K562 (cell line): ENCODE measurements at regions not wholly inside any gene's neighbourhood (a gene's known extent, or its start where the extent isn't known, plus 50 kb on each side); places are given as distances from the start of the nearest gene placed in this dataset.

Experiments used
- ATAC-seq: fragments of 200-7000 bp; cut with Tn5 transposase; 3 replicates; pipeline ENCODE4 v1.9.1; 2020; ENCODE audit warnings: moderate library complexity
- BruUV-seq: library from RNA; stranded (reverse); fragments of 400-500 nt; replicated peaks from 2 replicates; lab custom pipeline; 2021; lab: Mats Ljungman, UMichigan
- CTCF ChIA-PET: fragments of 300-600 bp; formaldehyde crosslinking; extraction: SDS; loops from one replicate; lab custom pipeline; 2021; ENCODE audit warnings: low intra/inter-chr PET ratio; lab: Yijun Ruan, JAX
- POLR2A ChIA-PET: fragments of 300-600, 350-650 bp; sonication (Branson Sonifier 250); formaldehyde crosslinking; extraction: SDS; loops from one replicate; lab custom pipeline; 2021; ENCODE audit warnings: antibody characterized with exemption, inconsistent platforms; lab: Yijun Ruan, JAX
- DNase-seq, 4 experiments: peaks; one replicate each; pipeline versions ENCODE4 v3.0.0 to v3.0.0-alpha.2; 2011 to 2018; ENCODE audit warnings: low spot score in 3 of 4, mixed read lengths in 3 of 4; ENCODE audit errors: extremely low read depth in 1 of 4
- FAIRE-seq: peaks from 2 replicates; lab custom pipeline; 2011; peaks lifted over from hg19 to GRCh38; lab: Jason Lieb, UNC
- H2AFZ ChIP-seq: 2 replicates; pipeline ENCODE4 v1.6.0; 2011; ENCODE audit warnings: low read depth, low read length, control low read depth, inconsistent platforms
- H3K27ac ChIP-seq: fragments of 200-600 bp; 3 replicates; pipeline ENCODE4 v1.8.0; 2011; ENCODE audit warnings: low read depth, mild to moderate bottlenecking, control low read depth, inconsistent platforms, low read length, moderate library complexity, mixed read lengths; ENCODE audit errors: extremely low read depth
- H3K27me3 ChIP-seq, 2 experiments: fragments of 300-600 bp in 1 of 2; 2 replicates in 1 of 2; 3 replicates in 1 of 2; pipeline versions ENCODE4 v1.6.0 to v1.8.0; 2011; ENCODE audit warnings: inconsistent platforms in 2 of 2, low read length in 2 of 2, mild to moderate bottlenecking in 1 of 2, mixed read lengths in 1 of 2, moderate library complexity in 1 of 2; ENCODE audit not compliant: control insufficient read depth in 2 of 2, insufficient read depth in 2 of 2
- H3K36me3 ChIP-seq: fragments of 300-600 bp; 3 replicates; pipeline ENCODE4 v1.8.0; 2011; ENCODE audit warnings: mild to moderate bottlenecking, low read length, inconsistent platforms; ENCODE audit not compliant: control insufficient read depth, insufficient read depth
- H3K4me1 ChIP-seq, 2 experiments: fragments of 200-600 bp in 1 of 2; replicated peaks in 1 of 2; 2 replicates in 1 of 2; 3 replicates in 1 of 2; pipeline versions ENCODE4 v1.5.1 to v1.8.0; 2011; ENCODE audit warnings: inconsistent platforms in 2 of 2, low read length in 2 of 2, mild to moderate bottlenecking in 1 of 2, mixed read lengths in 1 of 2, moderate library complexity in 1 of 2; ENCODE audit not compliant: control insufficient read depth in 2 of 2, insufficient read depth in 2 of 2
- H3K4me2 ChIP-seq: 2 replicates; pipeline ENCODE4 v1.6.1; 2011; ENCODE audit warnings: low read length, control low read depth, inconsistent platforms, mixed read lengths; ENCODE audit not compliant: insufficient read depth
- H3K4me3 ChIP-seq: fragments of 200-600 bp; sonication (generic), shearing (Covaris generic); 2 replicates; pipeline ENCODE4 v1.5.1; 2016; ENCODE audit warnings: control low read depth, inconsistent platforms
- H3K79me2 ChIP-seq: fragments of 200-600 bp; 3 replicates; pipeline ENCODE4 v1.8.0; 2011; ENCODE audit warnings: low read length, inconsistent platforms; ENCODE audit not compliant: control insufficient read depth, insufficient read depth
- H3K9ac ChIP-seq, 2 experiments: 2 replicates each; pipeline versions ENCODE4 v1.6.0 to v1.6.1; 2011; ENCODE audit warnings: low read depth in 2 of 2, low read length in 2 of 2, control low read depth in 1 of 2, inconsistent platforms in 1 of 2, mild to moderate bottlenecking in 1 of 2, mixed read lengths in 1 of 2; ENCODE audit not compliant: insufficient read depth in 1 of 2
- H3K9me1 ChIP-seq: one replicate; pipeline ENCODE4 v1.6.0; 2011; ENCODE audit warnings: inconsistent platforms, mild to moderate bottlenecking, low read length, moderate library complexity; ENCODE audit not compliant: control insufficient read depth, insufficient read depth
- H3K9me3 ChIP-seq: replicated peaks from 2 replicates; pipeline ENCODE4 v1.5.1; 2011; ENCODE audit warnings: low read depth, low read length, inconsistent platforms; ENCODE audit not compliant: control insufficient read depth, insufficient read depth
- H4K20me1 ChIP-seq: replicated peaks from 2 replicates; pipeline ENCODE4 v1.6.1; 2011; ENCODE audit warnings: low read length, inconsistent platforms, mixed read lengths; ENCODE audit not compliant: control insufficient read depth, insufficient read depth
- CCAR2 ChIP-seq: fragments of 200-400 bp; formaldehyde crosslinking; IDR thresholded peaks from 2 replicates; pipeline ENCODE4 v1.6.1; 2017; ENCODE audit warnings: mild to moderate bottlenecking, low read depth, low read length
- HOXB6 ChIP-seq: fragments of 250-450 bp; sonication (Bioruptor Pico); IDR thresholded peaks from 2 replicates; pipeline ENCODE4 v1.5.1; 2022; ENCODE audit warnings: mild to moderate bottlenecking, borderline replicate concordance
- JUN ChIP-seq, 2 experiments: sonication (generic) in 1 of 2; formaldehyde crosslinking in 1 of 2; IDR thresholded peaks; 2 replicates each; pipeline versions ENCODE4 v1.6.1 to v1.8.0; 2012 to 2022; ENCODE audit warnings: borderline replicate concordance in 2 of 2, mild to moderate bottlenecking in 2 of 2, improper control_type of control experiment in 1 of 2, low read depth in 1 of 2, low read length in 1 of 2, missing genetic modification reagents in 1 of 2
- KLF10 ChIP-seq: fragments of 250-450 bp; sonication (Bioruptor Pico); IDR thresholded peaks from 2 replicates; pipeline ENCODE4 v1.6.1; 2021; ENCODE audit warnings: matching md5 sums
- SMARCA4 ChIP-seq: fragments of 450-650 bp; IDR thresholded peaks from 2 replicates; pipeline ENCODE4 v1.6.1; 2016
- TAF7 ChIP-seq: fragments of 450-650 bp; IDR thresholded peaks from 2 replicates; pipeline ENCODE4 v1.6.1; 2016; ENCODE audit warnings: missing genetic modification characterization, missing compliant biosample characterization
- TCF7 ChIP-seq: sonication (generic); IDR thresholded peaks from 2 replicates; pipeline ENCODE4 v1.6.1; 2016; ENCODE audit warnings: antibody characterized with exemption, borderline replicate concordance
- ZFP1 ChIP-seq: fragments of 450-650 bp; formaldehyde crosslinking; IDR thresholded peaks from 2 replicates; pipeline ENCODE4 v1.4.0; 2020; ENCODE audit warnings: mild to moderate bottlenecking, mixed read lengths
- WGBS: fragments of 100-300 bp; shearing (Covaris generic); methylation state at CpG from one replicate; pipeline ENCODE4 v1.1.6; 2016; ENCODE audit warnings: low coverage, mixed read lengths; ENCODE audit not compliant: insufficient coverage; ENCODE audit errors: missing lambda C conversion rate; 5-methylcytosine and 5-hydroxymethylcytosine counted together
- in situ Hi-C: fragments of 300-500 bp; cut with MboI; formaldehyde crosslinking; loops from 4 replicates; pipeline ENCODE4 v1.15.0; 2018; ENCODE audit warnings: inconsistent platforms, mixed read lengths
- intact Hi-C: fragments of 100-400 bp; cut with micrococcal nuclease; formaldehyde crosslinking; loops from 2 replicates; pipeline ENCODE4 v1.14.2; 2022
- TF ChIP-seq, protein P1 (sequence below): sonication (generic); formaldehyde crosslinking; IDR thresholded peaks from 2 replicates; pipeline ENCODE4 v1.8.0; 2023; ENCODE audit warnings: missing genetic modification reagents, mild to moderate bottlenecking, borderline replicate concordance

DNA sequence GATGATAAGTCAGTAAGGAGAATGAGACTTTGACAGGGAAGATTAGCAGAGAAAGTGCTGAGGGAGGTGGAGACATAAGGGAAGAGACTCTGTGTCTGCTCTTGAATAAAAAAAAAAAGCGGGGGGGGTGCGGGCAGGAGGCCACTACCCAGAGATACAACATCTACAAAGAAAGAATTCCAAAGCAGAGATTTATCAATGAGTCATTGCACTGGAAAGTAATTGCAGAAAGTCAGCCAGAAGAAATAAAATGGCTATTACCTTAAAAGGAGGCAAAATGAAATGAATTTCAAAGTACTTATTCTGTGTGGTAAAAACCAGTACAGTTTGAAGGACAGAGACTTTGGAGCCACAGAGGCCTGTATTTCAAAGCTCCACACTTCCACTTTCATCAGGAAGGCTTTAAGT lies 267.1 kb upstream of the PRKD1 start:
- 0% methylated on average over 2 of the region's 2 CpGs for WGBS
- Histone ChIP-seq H4K20me1 (no peaks in the 10 kb centered on the region), H3K4me3 (no peak overlapping the region), H3K27ac (no peak overlapping the region), H3K9ac (no peak overlapping the region), H3K9me1 (no peaks in the 10 kb centered on the region), H3K27me3 (no peaks in the 10 kb centered on the region), H3K36me3 (no peaks in the 10 kb centered on the region), H2AFZ (no peak overlapping the region), H3K4me2 (no peak overlapping the region), H3K9me3 (no peaks in the 10 kb centered on the region), H3K4me1 (no peaks in the 10 kb centered on the region), H3K79me2 (no peaks in the 10 kb centered on the region)
- ChIA-PET CTCF (no interaction called here), POLR2A (no interaction called here)
- intact Hi-C loops: no loop called here
- no peak for ATAC-seq
- no peak for FAIRE-seq
- TF ChIP-seq ZFP1 (no peak), TCF7 (no peak)
- in situ Hi-C loops: no loop called here
- BruUV-seq: no TSS peak
- DNase-seq: no peak

DNA sequence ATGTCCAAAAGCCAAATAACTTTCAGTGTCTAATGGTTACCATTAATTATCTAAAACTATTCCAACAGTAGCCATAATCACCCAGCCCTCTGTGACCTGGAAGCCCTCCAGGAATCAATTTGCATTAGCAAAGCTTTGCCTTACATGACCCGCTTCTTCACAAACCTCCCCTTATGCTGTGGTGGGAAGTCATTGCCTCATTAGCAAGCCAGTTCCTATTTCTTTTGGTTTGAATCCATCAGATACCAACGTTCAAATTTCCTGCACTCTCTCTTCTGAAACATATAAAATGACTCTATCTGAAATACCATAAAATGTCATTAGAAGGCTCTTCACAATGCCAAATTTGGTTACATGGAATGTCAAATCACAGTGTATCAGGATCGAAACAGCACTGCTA lies 268.3 kb upstream of the PRKD1 start:
- Histone ChIP-seq H3K9ac (no peak overlapping the region), H3K9me1 (no peaks in the 10 kb centered on the region), H3K36me3 (no peaks in the 10 kb centered on the region), H3K9me3 (no peaks in the 10 kb centered on the region), H3K4me2 (no peak overlapping the region), H4K20me1 (no peaks in the 10 kb centered on the region), H3K27me3 (no peaks in the 10 kb centered on the region), H3K27ac (no peak overlapping the region), H3K4me1 (no peaks in the 10 kb centered on the region), H3K79me2 (no peaks in the 10 kb centered on the region), H3K4me3 (no peak overlapping the region), H2AFZ (no peak overlapping the region)
- no peak for TF ChIP-seq CCAR2
- no peak for TF ChIP-seq SMARCA4
- TF ChIP-seq, protein P1, sequence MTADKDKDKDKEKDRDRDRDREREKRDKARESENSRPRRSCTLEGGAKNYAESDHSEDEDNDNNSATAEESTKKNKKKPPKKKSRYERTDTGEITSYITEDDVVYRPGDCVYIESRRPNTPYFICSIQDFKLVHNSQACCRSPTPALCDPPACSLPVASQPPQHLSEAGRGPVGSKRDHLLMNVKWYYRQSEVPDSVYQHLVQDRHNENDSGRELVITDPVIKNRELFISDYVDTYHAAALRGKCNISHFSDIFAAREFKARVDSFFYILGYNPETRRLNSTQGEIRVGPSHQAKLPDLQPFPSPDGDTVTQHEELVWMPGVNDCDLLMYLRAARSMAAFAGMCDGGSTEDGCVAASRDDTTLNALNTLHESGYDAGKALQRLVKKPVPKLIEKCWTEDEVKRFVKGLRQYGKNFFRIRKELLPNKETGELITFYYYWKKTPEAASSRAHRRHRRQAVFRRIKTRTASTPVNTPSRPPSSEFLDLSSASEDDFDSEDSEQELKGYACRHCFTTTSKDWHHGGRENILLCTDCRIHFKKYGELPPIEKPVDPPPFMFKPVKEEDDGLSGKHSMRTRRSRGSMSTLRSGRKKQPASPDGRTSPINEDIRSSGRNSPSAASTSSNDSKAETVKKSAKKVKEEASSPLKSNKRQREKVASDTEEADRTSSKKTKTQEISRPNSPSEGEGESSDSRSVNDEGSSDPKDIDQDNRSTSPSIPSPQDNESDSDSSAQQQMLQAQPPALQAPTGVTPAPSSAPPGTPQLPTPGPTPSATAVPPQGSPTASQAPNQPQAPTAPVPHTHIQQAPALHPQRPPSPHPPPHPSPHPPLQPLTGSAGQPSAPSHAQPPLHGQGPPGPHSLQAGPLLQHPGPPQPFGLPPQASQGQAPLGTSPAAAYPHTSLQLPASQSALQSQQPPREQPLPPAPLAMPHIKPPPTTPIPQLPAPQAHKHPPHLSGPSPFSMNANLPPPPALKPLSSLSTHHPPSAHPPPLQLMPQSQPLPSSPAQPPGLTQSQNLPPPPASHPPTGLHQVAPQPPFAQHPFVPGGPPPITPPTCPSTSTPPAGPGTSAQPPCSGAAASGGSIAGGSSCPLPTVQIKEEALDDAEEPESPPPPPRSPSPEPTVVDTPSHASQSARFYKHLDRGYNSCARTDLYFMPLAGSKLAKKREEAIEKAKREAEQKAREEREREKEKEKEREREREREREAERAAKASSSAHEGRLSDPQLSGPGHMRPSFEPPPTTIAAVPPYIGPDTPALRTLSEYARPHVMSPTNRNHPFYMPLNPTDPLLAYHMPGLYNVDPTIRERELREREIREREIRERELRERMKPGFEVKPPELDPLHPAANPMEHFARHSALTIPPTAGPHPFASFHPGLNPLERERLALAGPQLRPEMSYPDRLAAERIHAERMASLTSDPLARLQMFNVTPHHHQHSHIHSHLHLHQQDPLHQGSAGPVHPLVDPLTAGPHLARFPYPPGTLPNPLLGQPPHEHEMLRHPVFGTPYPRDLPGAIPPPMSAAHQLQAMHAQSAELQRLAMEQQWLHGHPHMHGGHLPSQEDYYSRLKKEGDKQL (CRISPR knock-in tag): no peak
- no peak for TF ChIP-seq JUN (IDR thresholded peaks at IDR 0.05; ENCODE audit: borderline replicate concordance, low read depth, low read length)
- no peak for TF ChIP-seq JUN (CRISPR knock-in tag; IDR thresholded peaks at IDR 0.05; ENCODE audit: borderline replicate concordance)
- no peak for TF ChIP-seq KLF10 (CRISPR knock-in tag)
- no peak for TF ChIP-seq HOXB6 (CRISPR knock-in tag)
- no peak for TF ChIP-seq TAF7 (tag)
- DNase-seq (no peak), ATAC-seq (no peak), FAIRE-seq (no peak)
- WGBS: 0% methylated on average over 3 of the region's 3 CpGs
- ChIA-PET POLR2A (no interaction called here), CTCF (interaction anchor here (0.6 kb wide), 1 partner anchor 709 kb away, joined by 3 read pairs; no protein-coding TSS in a partner anchor)
- intact Hi-C loops (no loop called here), in situ Hi-C loops (no loop called here)
- BruUV-seq: no TSS peak
